ENCODE measurements at regions not wholly inside any gene's neighbourhood (a gene's known extent, or its start where the extent isn't known, plus 50 kb on each side); places are given as distances from the start of the nearest gene placed in this dataset.

GRCh38 chrX:36568946-36569345 is 439.2 kb upstream of the FAM47C start:
- CTCF ChIA-PET: no interaction called here
- TF ChIP-seq SUZ12 (IDR thresholded peaks at IDR 0.05): no peak
- TF ChIP-seq TARDBP (IDR thresholded peaks at IDR 0.05): no peak
- no peak for TF ChIP-seq BHLHE40 (IDR thresholded peaks at IDR 0.05; ENCODE audit: borderline replicate concordance)
- TF ChIP-seq ARNT (IDR thresholded peaks at IDR 0.05): no peak
- no peak for TF ChIP-seq LEF1 (IDR thresholded peaks at IDR 0.05; ENCODE audit: borderline replicate concordance)
- no peak for TF ChIP-seq FOXK2 (IDR thresholded peaks at IDR 0.05)
- no peak for TF ChIP-seq L3MBTL2 (conservative IDR thresholded peaks at IDR 0.05)
- no peak for TF ChIP-seq ELF4 (IDR thresholded peaks at IDR 0.05)
- no peak for TF ChIP-seq CTBP1 (IDR thresholded peaks at IDR 0.05; ENCODE audit: borderline replicate concordance)
- no peak for TF ChIP-seq NFRKB (IDR thresholded peaks at IDR 0.05)
- no peak for TF ChIP-seq FOXM1 (IDR thresholded peaks at IDR 0.05; ENCODE audit: borderline replicate concordance)
- TF ChIP-seq ZNF384 (IDR thresholded peaks at IDR 0.05): no peak
- TF ChIP-seq SP1 (IDR thresholded peaks at IDR 0.05): no peak
- no peak for TF ChIP-seq FOXA1 (IDR thresholded peaks at IDR 0.05)
- no peak for TF ChIP-seq PKNOX1 (IDR thresholded peaks at IDR 0.05)
- TF ChIP-seq HDGF (IDR thresholded peaks at IDR 0.05; ENCODE audit: borderline replicate concordance): no peak
- DNase-seq (ENCODE audit: extremely low spot score): no peak
- POLR2A ChIA-PET: no interaction called here

- no peak for DNase-seq (ENCODE audit: extremely low spot score)
- TF ChIP-seq ARNT (IDR thresholded peaks at IDR 0.05) (no peak), FOXM1 (IDR thresholded peaks at IDR 0.05; ENCODE audit: borderline replicate concordance) (no peak), CTBP1 (IDR thresholded peaks at IDR 0.05; ENCODE audit: borderline replicate concordance) (no peak), HDGF (IDR thresholded peaks at IDR 0.05; ENCODE audit: borderline replicate concordance) (no peak), TARDBP (IDR thresholded peaks at IDR 0.05) (no peak), SUZ12 (IDR thresholded peaks at IDR 0.05) (no peak), FOXA1 (IDR thresholded peaks at IDR 0.05) (no peak), SP1 (IDR thresholded peaks at IDR 0.05) (no peak), LEF1 (IDR thresholded peaks at IDR 0.05; ENCODE audit: borderline replicate concordance) (no peak), NFRKB (IDR thresholded peaks at IDR 0.05) (no peak), ELF4 (IDR thresholded peaks at IDR 0.05) (no peak)
- POLR2A ChIA-PET: no interaction called here
- CTCF ChIA-PET: no interaction called here
These were observed 434.4 kb upstream of the FAM47C start for GRCh38 chrX:36573720-36574119.

GRCh38 chrX:36575670-36576069 is 432.5 kb upstream of the FAM47C start:
- POLR2A ChIA-PET: no interaction called here
- CTCF ChIA-PET: no interaction called here
- no peak for TF ChIP-seq FOXA1 (IDR thresholded peaks at IDR 0.05)
- TF ChIP-seq CTBP1 (IDR thresholded peaks at IDR 0.05; ENCODE audit: borderline replicate concordance): no peak
- no peak for TF ChIP-seq BHLHE40 (IDR thresholded peaks at IDR 0.05; ENCODE audit: borderline replicate concordance)
- TF ChIP-seq ARNT (IDR thresholded peaks at IDR 0.05): no peak
- TF ChIP-seq L3MBTL2 (conservative IDR thresholded peaks at IDR 0.05): no peak
- TF ChIP-seq FOXK2 (IDR thresholded peaks at IDR 0.05): no peak
- no peak for TF ChIP-seq HDGF (IDR thresholded peaks at IDR 0.05; ENCODE audit: borderline replicate concordance)
- no peak for DNase-seq (ENCODE audit: extremely low spot score)

GRCh38 chrX:36577006-36577405 is 431.2 kb upstream of the FAM47C start:
- TF ChIP-seq TARDBP (IDR thresholded peaks at IDR 0.05) (no peak), FOXK2 (IDR thresholded peaks at IDR 0.05) (no peak)
- CTCF ChIA-PET: no interaction called here
- POLR2A ChIA-PET: no interaction called here
- no peak for DNase-seq (ENCODE audit: extremely low spot score)

- POLR2A ChIA-PET: no interaction called here
- CTCF ChIA-PET: no interaction called here
These were observed 427.1 kb upstream of the FAM47C start for GRCh38 chrX:36581030-36581429.

GRCh38 chrX:36583674-36584073 is 424.5 kb upstream of the FAM47C start:
- CTCF ChIA-PET: no interaction called here
- no peak for DNase-seq (ENCODE audit: extremely low spot score)
- TF ChIP-seq FOXM1 (IDR thresholded peaks at IDR 0.05; ENCODE audit: borderline replicate concordance) (no peak), ZNF384 (IDR thresholded peaks at IDR 0.05) (no peak), TARDBP (IDR thresholded peaks at IDR 0.05) (no peak), CTBP1 (IDR thresholded peaks at IDR 0.05; ENCODE audit: borderline replicate concordance) (no peak), ELF4 (IDR thresholded peaks at IDR 0.05) (no peak), HDGF (IDR thresholded peaks at IDR 0.05; ENCODE audit: borderline replicate concordance) (no peak), ARNT (IDR thresholded peaks at IDR 0.05) (no peak), BHLHE40 (IDR thresholded peaks at IDR 0.05; ENCODE audit: borderline replicate concordance) (no peak), NFRKB (IDR thresholded peaks at IDR 0.05) (no peak), FOXK2 (IDR thresholded peaks at IDR 0.05) (no peak)
- POLR2A ChIA-PET: no interaction called here

More at GRCh38 chrX:36581030-36581429, 427.1 kb upstream of the FAM47C start:
- no peak for DNase-seq (ENCODE audit: extremely low spot score)
- TF ChIP-seq SUZ12 (IDR thresholded peaks at IDR 0.05) (no peak), ZNF384 (IDR thresholded peaks at IDR 0.05) (no peak), SP1 (IDR thresholded peaks at IDR 0.05) (no peak), L3MBTL2 (conservative IDR thresholded peaks at IDR 0.05) (no peak), ARNT (IDR thresholded peaks at IDR 0.05) (no peak), BHLHE40 (IDR thresholded peaks at IDR 0.05; ENCODE audit: borderline replicate concordance) (no peak), LEF1 (IDR thresholded peaks at IDR 0.05; ENCODE audit: borderline replicate concordance) (no peak), HDGF (IDR thresholded peaks at IDR 0.05; ENCODE audit: borderline replicate concordance) (no peak), FOXM1 (IDR thresholded peaks at IDR 0.05; ENCODE audit: borderline replicate concordance) (no peak), PKNOX1 (IDR thresholded peaks at IDR 0.05) (no peak), FOXA1 (IDR thresholded peaks at IDR 0.05) (no peak)
